Activated CD4-positive, alpha-beta T cell treated with anti-CD3 and anti-CD28 coated beads, Interleukin-2, amount 10 ng/mL, durations not matched to agents 24 days and 14 days (primary cell): ENCODE measurements at regions not wholly inside any gene's neighbourhood (a gene's known extent, or its start where the extent isn't known, plus 50 kb on each side); places are given as distances from the start of the nearest gene placed in this dataset.

ENCODE experiments used
- DNase-seq: peaks from one replicate; pipeline ENCODE4 v3.0.0; 2022
- H3K27ac Mint-ChIP-seq: one replicate; pipeline ENCODE4 v1.8.0; 2022; ENCODE audit warnings: mild to moderate bottlenecking, mixed read lengths
- H3K27me3 Mint-ChIP-seq: one replicate; pipeline ENCODE4 v1.8.0; 2022; ENCODE audit warnings: mixed read lengths
- H3K36me3 Mint-ChIP-seq: one replicate; pipeline ENCODE4 v1.8.0; 2022; ENCODE audit warnings: low read depth, mild to moderate bottlenecking, mixed read lengths
- H3K4me1 Mint-ChIP-seq: one replicate; pipeline ENCODE4 v1.8.0; 2021; ENCODE audit warnings: mixed read lengths
- H3K4me3 Mint-ChIP-seq: one replicate; pipeline ENCODE4 v1.8.0; 2022; ENCODE audit warnings: mild to moderate bottlenecking, moderate library complexity, mixed read lengths
- H3K9me3 Mint-ChIP-seq: one replicate; pipeline ENCODE4 v1.8.0; 2021; ENCODE audit warnings: mixed read lengths
- intact Hi-C: fragments of 100-400 bp; cut with micrococcal nuclease; formaldehyde crosslinking; loops from one replicate; pipeline ENCODE4 v1.15.1; 2023

DNA sequence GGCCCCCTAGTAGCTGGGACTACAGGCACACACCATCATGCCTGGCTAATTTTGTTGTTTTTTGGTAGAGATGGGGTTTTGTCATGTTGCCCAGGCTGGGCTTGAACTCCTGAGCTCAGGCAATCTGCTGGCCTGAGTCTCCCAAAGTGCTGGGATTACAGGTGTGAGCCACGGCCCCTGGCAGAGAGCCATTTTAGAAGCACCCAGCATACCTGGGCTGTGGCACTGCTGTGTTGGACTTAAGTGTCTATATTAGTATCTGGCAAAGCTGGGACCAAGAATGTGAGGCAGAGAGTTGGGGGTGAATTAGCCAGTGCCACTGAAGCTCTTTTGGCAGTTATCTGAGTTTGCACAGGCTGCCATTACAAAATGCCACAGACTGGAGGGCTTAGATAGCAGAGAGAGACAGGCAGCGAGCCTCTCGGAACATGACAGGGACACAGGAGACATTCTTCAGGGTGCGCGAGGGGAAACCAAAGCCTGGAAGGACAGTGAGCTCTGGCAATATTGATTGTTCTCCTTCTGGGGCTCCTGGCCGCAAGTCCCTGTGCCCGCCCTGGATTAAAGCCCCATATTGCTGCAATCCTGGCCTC, 87.7 kb upstream of the ALX4 start:
- H3K4me1 Mint-ChIP-seq, result no peaks in the 10 kb centered on the region
- no peaks in the 10 kb centered on the region for H3K36me3 Mint-ChIP-seq
- no peak overlapping the region for H3K27ac Mint-ChIP-seq
- H3K4me3 Mint-ChIP-seq, result no peak overlapping the region
- peaks cover 10% of the 10 kb centered on the region for H3K27me3 Mint-ChIP-seq
- H3K9me3 Mint-ChIP-seq, result peaks cover 11% of the 10 kb centered on the region
- intact Hi-C loops, result no loop called here
- DNase-seq, result no peak

DNA sequence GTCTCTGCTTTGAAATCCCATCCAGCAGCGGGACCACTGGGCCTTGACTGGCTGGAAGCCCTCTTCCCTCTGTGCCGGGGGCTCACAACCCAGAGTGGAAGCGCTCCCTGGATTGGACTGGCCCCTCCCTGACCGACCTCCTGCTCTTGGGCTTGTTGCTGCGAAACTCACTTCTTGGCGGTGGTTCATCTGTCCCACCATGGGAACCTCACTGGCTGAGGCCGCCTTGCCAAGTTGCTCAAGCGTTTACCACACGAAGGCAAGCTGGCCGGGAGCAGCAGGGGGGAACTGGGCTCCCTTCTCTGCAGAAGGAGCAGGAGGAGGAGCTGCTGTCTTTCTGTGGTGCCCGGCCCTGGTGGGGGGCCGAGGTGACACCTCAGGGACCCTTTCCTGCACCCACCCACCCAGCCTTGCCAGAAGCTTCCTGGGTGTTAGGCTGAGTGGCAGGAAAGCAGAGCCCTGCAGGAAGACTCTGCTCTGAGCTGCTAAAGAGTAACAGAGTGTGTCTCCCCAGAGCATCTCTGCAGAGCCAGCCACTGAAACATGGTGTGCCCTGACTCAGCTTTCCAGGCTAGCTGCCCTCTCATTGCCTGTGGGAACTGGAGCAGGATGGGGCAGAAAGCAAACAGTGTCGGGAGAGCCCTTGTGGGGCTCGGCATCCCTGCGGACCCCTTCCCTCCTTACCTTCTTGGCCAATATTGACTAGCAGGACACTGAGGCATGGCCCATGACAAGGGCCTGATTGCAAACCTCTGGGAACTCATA, 88.5 kb upstream of the ALX4 start:
- no peak overlapping the region for H3K4me3 Mint-ChIP-seq
- intact Hi-C loops, result no loop called here
- peaks cover 11% of the 10 kb centered on the region for H3K9me3 Mint-ChIP-seq
- no peak overlapping the region for H3K27ac Mint-ChIP-seq
- H3K27me3 Mint-ChIP-seq, result peaks cover 10% of the 10 kb centered on the region
- no peak for DNase-seq
- no peaks in the 10 kb centered on the region for H3K36me3 Mint-ChIP-seq
- H3K4me1 Mint-ChIP-seq, result no peaks in the 10 kb centered on the region

DNA sequence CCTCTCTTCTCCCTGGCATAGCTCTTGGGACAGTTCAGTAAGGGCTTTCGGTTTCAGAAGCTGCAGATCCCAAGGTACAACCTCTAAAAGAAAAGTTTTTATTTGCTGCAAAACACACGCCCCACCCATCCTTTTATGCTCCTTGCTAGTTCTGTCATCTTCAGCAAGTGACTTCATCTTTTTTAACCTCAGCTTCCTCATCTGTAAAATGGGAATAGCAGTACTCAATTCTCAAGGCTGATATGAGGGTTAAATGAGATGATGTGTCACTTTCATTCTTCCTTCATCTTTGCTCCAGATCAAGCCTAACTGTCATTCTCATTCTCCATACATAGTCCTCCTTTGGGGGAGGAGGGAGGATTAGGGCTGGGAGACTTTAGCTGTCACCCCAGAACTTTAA, 90.0 kb upstream of the ALX4 start:
- intact Hi-C loops, result no loop called here
- Mint-ChIP-seq H3K27ac (no peak overlapping the region), H3K36me3 (no peaks in the 10 kb centered on the region), H3K27me3 (no peaks in the 10 kb centered on the region), H3K4me1 (no peaks in the 10 kb centered on the region), H3K4me3 (no peak overlapping the region), H3K9me3 (no peaks in the 10 kb centered on the region)
- no peak for DNase-seq

DNA sequence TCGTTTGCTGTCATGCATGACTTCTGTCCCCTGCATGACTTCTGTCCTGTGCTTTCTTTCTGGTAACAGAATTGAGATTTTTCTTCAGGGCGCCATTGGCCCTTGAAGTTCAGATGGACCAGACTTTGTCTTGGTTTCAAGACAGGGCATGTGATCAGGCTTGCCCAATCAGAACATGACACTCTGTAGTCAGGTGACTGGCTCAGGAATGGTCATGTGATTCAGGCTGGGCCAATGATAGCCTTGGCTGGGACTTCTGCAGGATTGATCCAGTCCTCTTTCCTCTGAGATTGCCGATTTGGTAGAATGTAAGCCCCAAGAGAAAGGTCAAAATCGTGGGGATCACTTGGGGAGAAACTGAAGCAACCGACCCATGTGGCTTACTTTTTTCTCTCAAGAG, 90.5 kb upstream of the ALX4 start:
- Mint-ChIP-seq H3K36me3 (no peaks in the 10 kb centered on the region), H3K27me3 (no peaks in the 10 kb centered on the region), H3K27ac (no peak overlapping the region), H3K9me3 (no peaks in the 10 kb centered on the region), H3K4me3 (no peak overlapping the region), H3K4me1 (no peaks in the 10 kb centered on the region)
- intact Hi-C loops, result no loop called here
- no peak for DNase-seq

DNA sequence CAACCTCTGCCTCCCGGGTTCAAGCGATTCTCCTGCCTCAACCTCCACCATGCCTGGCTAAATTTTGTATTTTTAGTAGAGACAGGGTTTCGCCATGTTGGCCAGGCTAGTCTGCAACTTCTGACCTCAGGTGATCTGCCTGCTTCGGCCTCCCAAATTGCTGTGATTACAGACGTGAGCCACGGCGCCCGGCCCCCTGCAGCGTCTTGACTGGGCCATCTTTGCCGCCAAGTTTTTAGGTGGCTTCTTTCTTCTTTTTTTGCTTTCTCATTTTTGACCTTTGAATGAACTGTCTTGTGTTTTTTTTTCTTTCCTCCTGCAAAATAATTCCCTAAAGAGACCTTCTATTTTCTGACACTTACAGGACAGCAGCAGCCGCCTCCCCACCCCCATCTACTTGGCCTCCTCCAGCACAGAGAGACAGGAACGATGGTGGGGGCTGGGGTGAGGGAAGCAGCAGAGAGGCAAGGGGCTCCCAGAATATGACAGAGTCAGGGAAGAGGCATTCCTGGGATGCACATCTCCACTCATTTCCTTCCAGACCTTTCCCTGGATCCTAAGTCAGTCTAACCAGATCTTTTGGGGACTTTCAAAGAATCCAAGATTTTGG, 92.6 kb upstream of the ALX4 start:
- no peaks in the 10 kb centered on the region for H3K9me3 Mint-ChIP-seq
- H3K27ac Mint-ChIP-seq, result no peak overlapping the region
- DNase-seq, result no peak
- no peaks in the 10 kb centered on the region for H3K27me3 Mint-ChIP-seq
- no peaks in the 10 kb centered on the region for H3K36me3 Mint-ChIP-seq
- no peaks in the 10 kb centered on the region for H3K4me1 Mint-ChIP-seq
- intact Hi-C loops, result no loop called here
- no peak overlapping the region for H3K4me3 Mint-ChIP-seq

DNA sequence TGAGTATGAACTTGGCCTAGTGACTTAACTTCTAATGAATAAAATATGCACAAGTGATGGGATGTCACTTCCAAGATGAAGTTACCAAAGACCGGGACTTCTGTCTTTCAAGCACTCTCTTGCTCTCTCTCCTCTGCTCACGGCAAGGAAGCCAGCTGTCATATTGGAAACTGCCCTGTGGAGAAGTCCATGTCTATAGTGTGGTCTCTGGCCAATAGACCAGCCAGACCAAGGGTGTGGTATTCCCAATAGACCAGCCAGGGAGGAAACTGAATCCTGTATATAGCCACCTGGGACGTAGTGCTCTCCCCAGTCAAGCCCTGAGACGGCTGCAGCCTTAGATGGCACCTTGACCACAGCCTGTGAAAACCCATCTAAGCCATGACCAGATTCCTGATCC, 93.2 kb upstream of the ALX4 start:
- no peaks in the 10 kb centered on the region for H3K4me1 Mint-ChIP-seq
- no peak for DNase-seq
- intact Hi-C loops, result no loop called here
- H3K9me3 Mint-ChIP-seq, result no peaks in the 10 kb centered on the region
- H3K4me3 Mint-ChIP-seq, result no peak overlapping the region
- H3K27ac Mint-ChIP-seq, result no peak overlapping the region
- no peaks in the 10 kb centered on the region for H3K36me3 Mint-ChIP-seq
- H3K27me3 Mint-ChIP-seq, result no peaks in the 10 kb centered on the region

DNA sequence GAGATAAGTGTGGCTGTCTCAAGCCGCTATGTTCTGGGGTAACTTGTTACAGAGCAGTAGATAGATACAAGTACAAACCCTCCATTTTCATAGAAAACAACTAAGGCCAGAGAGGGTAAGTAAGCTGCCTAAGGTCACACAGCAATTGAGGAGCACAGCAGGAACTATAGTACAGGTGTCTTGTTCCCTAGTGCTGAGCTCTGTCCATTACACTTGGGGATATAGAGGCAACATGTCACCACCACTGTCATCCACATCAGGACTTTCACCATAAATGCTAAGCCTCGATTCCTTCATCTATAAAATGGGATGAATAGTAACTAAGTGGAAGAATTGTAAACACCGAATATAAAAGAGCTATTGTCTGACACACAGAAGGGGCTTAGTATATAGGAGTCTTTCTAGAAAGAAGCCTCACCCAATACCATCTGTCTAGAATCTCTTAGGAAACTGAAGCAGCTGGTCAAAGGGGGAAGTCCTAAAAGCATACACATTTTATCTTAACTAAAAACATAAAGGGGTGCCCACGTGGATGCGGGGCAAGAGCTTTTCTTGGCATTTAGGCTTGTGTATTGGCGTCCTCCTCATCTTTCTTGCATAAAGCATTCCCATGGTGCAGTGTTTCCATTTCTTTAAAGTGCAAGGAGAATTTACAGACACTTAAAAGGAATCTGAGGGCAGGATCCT, 93.8 kb upstream of the ALX4 start:
- no peaks in the 10 kb centered on the region for H3K9me3 Mint-ChIP-seq
- no peak overlapping the region for H3K4me3 Mint-ChIP-seq
- intact Hi-C loops, result no loop called here

DNA sequence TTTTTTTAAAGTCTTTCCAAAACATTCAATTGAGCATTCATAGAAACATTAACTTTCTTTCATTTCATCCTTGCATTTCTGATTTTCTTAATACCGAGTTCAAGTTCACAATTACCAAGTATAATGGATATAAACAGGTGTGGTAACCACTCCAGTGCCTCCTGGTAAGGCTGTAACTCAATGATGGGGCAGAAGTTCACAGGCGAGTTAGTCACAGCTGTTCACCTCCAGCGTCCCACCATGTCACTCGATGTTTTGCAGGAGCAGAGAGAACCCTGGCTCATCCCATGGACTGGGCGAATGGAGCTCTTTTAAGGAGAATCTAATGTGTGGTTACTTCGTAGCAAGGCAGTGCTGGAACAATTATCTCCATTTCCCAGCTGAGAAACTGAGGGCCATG, 94.4 kb upstream of the ALX4 start:
- intact Hi-C loops, result no loop called here
- H3K36me3 Mint-ChIP-seq, result no peaks in the 10 kb centered on the region
- H3K4me3 Mint-ChIP-seq, result no peak overlapping the region
- DNase-seq, result no peak
- no peaks in the 10 kb centered on the region for H3K27me3 Mint-ChIP-seq
- no peaks in the 10 kb centered on the region for H3K9me3 Mint-ChIP-seq
- H3K27ac Mint-ChIP-seq, result no peak overlapping the region
- no peaks in the 10 kb centered on the region for H3K4me1 Mint-ChIP-seq

More for the DNA sequence above, 93.8 kb upstream of the ALX4 start:
- Mint-ChIP-seq H3K4me1 (no peaks in the 10 kb centered on the region), H3K36me3 (no peaks in the 10 kb centered on the region), H3K27me3 (no peaks in the 10 kb centered on the region), H3K27ac (no peak overlapping the region)
- DNase-seq, result no peak

DNA sequence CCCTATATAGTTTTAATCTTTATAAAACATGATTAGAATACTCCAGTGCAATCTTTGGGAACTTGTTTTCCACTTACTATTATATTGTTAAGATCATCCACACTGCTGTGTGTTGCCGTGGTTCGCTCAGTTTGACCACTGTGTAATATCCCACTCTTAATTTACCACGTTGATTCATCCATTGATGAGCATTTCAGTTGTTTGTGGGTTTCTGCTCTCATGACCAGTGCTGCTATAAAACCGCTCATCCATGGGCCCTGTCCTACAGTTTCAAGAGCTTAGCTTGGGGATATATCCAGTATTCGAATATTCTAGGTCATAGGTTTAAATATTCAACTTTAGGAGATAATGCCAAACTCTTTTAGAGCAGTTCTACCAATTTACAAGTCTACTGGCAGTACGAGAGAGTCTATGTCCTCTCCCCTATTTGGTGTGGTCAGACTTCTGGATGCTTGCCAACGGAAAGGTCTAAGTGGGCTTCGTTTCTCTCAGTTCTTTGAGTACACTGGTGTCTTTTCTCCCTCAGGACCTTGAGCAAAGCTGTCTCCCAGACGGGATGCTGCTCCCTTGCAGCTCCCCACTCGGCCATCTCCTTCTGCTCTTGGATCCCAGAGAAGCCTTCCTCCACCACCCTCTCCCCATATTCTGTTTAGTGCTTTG, 94.9 kb upstream of the ALX4 start:
- intact Hi-C loops, result no loop called here
- Mint-ChIP-seq H3K27ac (no peak overlapping the region), H3K27me3 (no peaks in the 10 kb centered on the region), H3K4me3 (no peak overlapping the region), H3K36me3 (no peaks in the 10 kb centered on the region), H3K4me1 (no peaks in the 10 kb centered on the region), H3K9me3 (no peaks in the 10 kb centered on the region)
- DNase-seq, result no peak

DNA sequence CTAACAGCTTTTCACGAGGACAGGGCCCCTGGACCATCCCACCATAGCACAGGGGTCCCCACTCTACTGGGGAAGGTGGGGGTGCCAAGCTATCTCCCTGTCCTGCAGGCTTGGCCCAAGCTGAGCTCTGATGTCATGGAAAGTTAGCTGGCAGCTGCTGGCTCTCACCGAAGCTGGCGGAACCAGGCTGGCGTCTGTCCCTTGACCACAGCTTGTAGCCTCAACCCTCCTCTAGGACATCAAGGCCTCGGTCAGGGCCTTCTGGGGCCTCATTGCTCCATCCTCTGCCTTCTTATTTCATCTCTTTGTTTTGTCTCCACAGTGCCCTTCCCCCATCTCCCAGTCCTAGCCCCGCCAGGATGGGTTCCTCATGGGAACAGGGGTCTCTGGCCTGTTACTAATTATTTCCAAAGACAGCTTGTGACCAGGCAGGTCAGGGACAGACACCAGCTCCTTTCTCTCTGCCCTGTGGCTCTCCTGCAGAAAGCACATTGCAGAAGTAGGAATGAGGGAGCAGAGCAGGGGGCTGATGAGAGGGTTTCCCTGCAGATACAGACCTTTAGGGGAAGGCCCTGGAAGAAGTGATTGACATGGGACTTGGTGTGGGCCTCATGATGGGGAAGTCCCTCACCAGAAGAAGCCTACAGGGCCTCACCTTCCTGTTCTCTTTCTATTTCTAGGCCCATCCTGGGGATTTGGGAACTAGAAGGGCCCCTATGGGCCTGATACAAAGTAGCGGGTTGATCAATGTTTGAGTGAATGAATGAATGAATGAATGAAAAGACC, 97.5 kb upstream of the ALX4 start:
- Mint-ChIP-seq H3K4me1 (no peaks in the 10 kb centered on the region), H3K27me3 (peaks cover 4% of the 10 kb centered on the region), H3K9me3 (peaks cover 3% of the 10 kb centered on the region), H3K4me3 (no peak overlapping the region), H3K27ac (no peak overlapping the region), H3K36me3 (no peaks in the 10 kb centered on the region)
- DNase-seq, result no peak
- intact Hi-C loops, result no loop called here

DNA sequence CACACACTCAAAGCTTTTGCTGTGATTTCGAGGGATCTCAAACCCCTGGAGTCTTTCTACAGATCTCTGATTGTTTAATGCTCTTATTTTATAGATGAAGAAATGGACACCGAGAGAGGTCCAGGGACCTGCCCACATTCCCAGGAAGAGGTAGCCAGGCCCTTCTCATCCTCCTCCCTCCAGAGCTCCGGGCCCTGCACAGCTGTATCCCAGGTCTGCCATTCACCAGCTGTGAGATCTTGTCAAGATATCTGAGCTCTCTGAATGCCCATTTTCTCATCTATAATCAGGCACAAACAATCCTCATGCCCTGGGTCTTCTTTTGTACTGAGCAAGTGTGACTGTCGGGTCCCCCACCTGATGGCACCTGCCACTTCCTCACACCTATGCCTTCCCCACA, 98.2 kb upstream of the ALX4 start:
- Mint-ChIP-seq H3K4me3 (no peak overlapping the region), H3K27me3 (peaks cover 4% of the 10 kb centered on the region)
- DNase-seq, result no peak

DNA sequence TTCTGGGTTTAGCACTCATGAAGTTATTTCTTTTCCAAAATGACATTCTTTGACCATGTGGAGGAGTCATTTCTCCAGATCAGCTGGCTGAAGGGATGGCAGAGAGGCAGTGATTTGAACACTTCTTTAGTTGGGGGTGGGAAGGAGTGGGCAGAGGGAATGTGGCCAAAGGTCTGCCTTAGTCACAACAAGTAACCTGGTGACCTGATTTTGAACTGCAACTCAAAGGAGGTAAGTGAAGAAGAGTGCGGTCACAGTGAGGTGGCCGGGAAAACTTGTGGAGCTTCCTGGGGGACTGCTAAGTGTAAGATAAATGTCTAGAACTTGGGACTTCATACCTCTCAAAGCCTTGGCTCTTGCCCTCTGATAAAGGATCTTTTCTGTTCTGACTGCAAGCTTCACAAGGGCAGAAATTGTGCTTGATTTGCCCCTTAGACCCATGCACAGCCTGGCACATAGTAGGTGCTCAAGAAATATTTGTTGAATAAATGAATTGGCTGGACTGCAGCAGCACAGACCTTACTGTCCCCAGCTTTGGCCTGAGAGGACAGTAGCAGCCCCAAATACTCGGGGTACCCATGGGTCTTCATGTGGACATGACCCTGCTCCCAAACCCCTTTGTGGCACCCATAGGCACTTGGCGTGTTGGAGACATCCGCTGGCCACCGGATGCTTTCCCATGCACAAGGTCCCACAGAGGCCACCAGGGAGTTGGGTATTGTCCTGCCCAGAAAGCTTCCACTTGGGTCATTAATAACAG, 99.0 kb upstream of the ALX4 start:
- Mint-ChIP-seq H3K9me3 (peaks cover 3% of the 10 kb centered on the region), H3K4me3 (no peak overlapping the region), H3K4me1 (no peaks in the 10 kb centered on the region), H3K36me3 (no peaks in the 10 kb centered on the region), H3K27me3 (peaks cover 4% of the 10 kb centered on the region), H3K27ac (no peak overlapping the region)
- intact Hi-C loops, result no loop called here
- DNase-seq, result no peak

More for the DNA sequence above, 98.2 kb upstream of the ALX4 start:
- Mint-ChIP-seq H3K4me1 (no peaks in the 10 kb centered on the region), H3K27ac (no peak overlapping the region), H3K9me3 (peaks cover 3% of the 10 kb centered on the region), H3K36me3 (no peaks in the 10 kb centered on the region)
- intact Hi-C loops, result no loop called here
